ENCODE measurements at regions not wholly inside any gene's neighbourhood (a gene's known extent, or its start where the extent isn't known, plus 50 kb on each side); places are given as distances from the start of the nearest gene placed in this dataset.
A peak's percentile ranks its signal among the peaks of the same experiment; 100 is the strongest.
"Not testable (repeated sequence)": the region's sequence is repeated elsewhere in the genome, so short reads cannot be mapped to it uniquely, and the experiment has no call there.

- no peak for DNase-seq
Observed at GRCh38 chr6:153526479-153526878, 395.4 kb upstream of the RGS17 start.

DNA sequence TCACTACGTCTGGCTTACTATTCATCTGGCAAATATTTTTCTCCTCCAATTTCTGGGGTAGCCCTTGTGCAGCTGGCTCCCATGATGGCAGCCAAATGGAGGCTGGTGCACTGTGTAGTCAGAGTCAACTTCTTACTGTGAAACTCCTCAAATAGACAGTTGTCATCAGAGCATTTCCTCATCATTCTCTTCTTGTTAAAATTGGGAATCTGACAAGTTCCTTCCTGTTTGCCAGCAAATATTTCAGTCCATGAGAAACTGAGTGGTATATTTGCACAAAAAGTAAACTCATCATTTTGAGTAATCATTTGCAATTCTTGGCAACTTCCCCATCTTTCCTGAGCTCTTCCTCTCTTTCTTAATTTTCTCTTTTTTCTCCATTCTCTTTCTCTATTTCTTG, 394.9 kb upstream of the RGS17 start:
- DNase-seq = no peak

GRCh38 chr6:153523390-153523789, 392.3 kb upstream of the RGS17 start:
- DNase-seq = no peak

GRCh38 chr6:153511896-153512496, 380.9 kb upstream of the RGS17 start:
- no peak for DNase-seq

- peak; percentile 56 for DNase-seq
Observed at GRCh38 chr6:153503810-153504209, 372.7 kb upstream of the RGS17 start.

- DNase-seq = no peak
Observed at GRCh38 chr6:153493501-153493900, 362.4 kb upstream of the RGS17 start.

DNA sequence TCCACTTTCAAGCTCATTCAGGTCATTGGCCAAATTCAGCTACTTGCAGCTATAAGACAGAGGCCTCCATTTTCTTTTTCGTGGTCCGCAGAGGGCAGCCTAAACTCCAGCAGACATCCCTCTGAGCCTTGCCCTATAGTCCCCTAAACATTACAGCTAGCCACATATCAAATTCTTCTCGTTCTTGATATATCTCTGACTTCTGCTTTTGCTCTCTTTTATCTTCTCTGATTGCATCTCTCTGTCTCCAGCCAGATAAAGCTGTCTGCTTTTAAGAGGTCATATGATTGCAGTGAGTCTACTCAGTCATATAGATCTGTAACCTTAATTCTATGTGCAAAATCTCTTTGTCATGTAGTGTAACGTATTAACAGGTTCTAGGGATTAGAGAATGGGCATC, 358.4 kb upstream of the RGS17 start:
- no peak for DNase-seq

DNA sequence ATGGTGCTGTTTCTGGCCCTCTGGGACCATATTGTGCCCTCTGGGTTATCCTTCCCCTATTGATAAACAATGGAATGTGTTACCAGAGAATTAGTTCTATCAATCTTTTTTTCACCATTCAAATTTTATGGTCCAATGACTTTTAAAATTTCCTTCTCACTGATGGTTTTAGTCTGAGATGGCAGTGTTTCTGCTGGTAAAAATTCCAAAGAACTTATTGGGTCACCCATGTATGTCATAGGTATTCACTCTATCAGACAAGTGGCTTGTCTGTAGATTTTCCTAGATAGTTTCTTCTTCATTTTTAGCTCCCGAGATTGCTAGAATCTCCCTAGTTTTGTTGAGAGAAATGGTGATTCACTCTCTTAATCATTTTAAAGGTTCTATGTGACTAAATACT, 357.2 kb upstream of the RGS17 start:
- DNase-seq = no peak

GRCh38 chr6:153485072-153485471, 354.0 kb upstream of the RGS17 start:
- no peak for DNase-seq

GRCh38 chr6:153484056-153484455, 353.0 kb upstream of the RGS17 start:
- DNase-seq = no peak

GRCh38 chr6:153476243-153476642, 345.2 kb upstream of the RGS17 start:
- DNase-seq = no peak

DNA sequence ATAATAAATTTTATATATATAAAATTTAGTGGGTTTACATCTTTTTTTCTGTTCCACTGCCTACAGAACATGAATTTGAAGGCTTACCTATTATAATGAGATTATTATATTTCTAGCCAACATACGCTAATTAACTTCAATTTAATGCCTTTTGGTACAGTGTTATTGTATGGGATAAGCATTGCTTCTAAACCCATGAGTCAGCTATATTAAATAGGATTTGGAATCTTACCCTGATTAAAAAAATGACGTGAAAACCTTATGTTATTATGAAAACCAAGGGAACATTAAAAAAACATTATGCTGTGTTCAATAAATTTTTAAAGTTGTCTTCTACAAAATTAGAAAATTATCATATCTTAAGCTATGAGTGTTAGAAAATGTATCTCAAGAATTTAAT, 334.0 kb upstream of the RGS17 start:
- DNase-seq = no peak

GRCh38 chr6:153449279-153449678, 318.2 kb upstream of the RGS17 start:
- no peak for DNase-seq

- not testable (repeated sequence) for DNase-seq
Observed at GRCh38 chr6:153442749-153443148, 311.7 kb upstream of the RGS17 start.

- DNase-seq = no peak
Observed at GRCh38 chr6:153442096-153442495, 311.0 kb upstream of the RGS17 start.

GRCh38 chr6:153437193-153437592, 306.1 kb upstream of the RGS17 start:
- DNase-seq = no peak

GRCh38 chr6:153436351-153436750, 305.3 kb upstream of the RGS17 start:
- DNase-seq = no peak

DNA sequence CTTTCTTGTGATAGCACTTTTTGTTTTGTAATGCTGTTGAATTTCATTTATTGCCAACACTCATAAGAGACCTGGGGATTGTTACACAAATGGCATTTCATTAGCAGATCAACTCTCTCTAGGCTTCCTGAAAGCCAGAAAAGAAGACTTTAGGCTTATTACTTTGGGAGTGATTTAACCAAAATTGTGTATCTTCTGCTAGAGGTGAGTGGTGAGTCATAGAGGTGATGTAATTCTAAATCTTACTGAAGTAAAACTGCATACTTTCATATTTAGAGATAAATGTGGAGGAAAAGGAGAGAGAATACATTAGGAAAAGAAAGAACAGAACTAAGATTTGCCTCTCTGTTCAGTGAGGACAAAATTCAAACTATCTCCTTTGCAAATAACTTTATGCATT, 304.7 kb upstream of the RGS17 start:
- DNase-seq = no peak

GRCh38 chr6:153425536-153425935, 294.5 kb upstream of the RGS17 start:
- DNase-seq = no peak

DNA sequence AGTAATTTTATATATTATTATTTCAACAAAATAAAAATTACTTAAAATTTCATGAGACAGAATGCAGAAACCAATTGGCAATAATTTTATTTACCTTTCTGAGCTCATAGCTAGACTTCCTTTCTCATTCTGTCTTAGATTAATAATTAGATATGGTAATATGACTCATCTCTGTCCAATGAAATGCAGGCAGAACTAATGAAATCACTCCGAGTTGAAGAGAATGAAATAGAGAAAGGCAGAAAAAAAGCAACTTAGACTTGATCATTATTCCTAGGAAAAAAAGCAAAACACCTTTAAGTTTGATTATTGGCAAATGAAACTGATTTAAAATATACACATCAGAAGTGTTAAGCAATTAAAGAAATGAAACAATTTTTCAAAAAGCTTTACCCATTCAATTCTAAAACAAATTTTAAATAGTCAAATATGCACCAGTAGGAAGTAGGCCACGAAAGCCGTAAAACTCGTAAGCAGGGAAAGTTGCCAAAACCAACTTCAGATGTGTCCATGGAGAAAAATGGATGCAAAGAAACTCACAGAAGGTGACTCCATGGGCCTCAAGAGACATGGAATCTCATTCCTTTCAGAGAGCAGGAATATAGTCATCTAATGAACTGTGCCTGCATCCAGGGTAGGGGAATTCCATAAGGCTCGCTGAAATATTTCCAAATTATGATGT, 293.8 kb upstream of the RGS17 start:
- DNase-seq = no peak

DNA sequence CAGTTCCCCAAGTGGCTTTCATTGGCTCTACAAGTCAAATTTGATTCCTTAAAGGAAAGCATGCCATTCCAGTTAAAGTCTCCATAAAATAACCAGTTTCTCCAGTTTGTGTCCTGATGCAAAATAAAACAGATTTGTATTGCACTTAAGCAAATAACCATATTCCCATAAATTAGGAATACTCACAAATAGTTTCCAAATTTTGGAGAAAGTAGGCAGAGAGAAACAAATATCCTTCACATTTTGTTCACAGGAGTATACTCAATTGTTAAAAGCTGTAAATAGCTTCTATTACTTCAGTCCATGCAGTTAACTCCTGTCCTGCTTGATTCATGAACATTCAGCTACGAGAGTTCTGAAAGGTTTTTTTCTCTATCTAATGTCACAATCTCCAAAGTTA, 281.4 kb upstream of the RGS17 start:
- no peak for DNase-seq

- no peak for DNase-seq
Observed at GRCh38 chr6:153411070-153411648, 280.1 kb upstream of the RGS17 start.

DNA sequence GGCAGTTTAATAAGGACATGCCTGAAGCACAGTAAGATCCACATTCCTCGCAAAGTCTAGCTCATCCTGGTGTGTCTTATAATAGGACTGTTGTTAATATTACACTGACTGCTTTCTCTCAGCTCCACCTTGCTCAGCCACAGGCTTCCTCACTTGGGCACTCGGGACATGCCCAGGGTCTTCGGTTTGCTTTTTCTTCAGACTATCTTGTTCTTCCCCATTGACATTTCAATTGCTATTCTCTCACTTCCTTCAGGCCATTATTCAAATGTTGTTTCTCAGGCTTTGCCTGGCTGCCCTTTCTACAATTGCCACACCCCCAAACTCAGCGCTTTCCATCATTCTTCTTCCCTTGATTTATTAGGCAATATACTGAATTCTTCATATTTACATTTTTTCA, 274.8 kb upstream of the RGS17 start:
- no peak for DNase-seq

DNA sequence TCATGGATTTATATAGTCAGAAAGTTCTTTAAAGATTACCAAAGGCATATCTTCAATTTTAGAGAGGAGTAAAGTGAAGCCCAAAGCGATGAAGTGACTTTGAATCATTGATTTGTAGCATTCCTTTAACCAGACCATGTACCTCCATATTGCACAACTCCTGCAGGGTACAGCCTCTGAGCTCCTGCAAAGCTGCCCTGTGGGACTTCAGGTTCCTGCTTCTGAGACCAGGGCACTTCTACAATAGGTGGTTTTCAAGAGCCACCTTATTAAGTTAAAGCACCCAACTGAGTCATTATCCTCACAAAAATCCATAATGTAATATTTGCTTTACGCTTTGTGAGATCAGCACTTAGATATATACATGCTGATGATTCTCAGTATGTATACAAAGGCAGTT, 270.7 kb upstream of the RGS17 start:
- no peak for DNase-seq

DNA sequence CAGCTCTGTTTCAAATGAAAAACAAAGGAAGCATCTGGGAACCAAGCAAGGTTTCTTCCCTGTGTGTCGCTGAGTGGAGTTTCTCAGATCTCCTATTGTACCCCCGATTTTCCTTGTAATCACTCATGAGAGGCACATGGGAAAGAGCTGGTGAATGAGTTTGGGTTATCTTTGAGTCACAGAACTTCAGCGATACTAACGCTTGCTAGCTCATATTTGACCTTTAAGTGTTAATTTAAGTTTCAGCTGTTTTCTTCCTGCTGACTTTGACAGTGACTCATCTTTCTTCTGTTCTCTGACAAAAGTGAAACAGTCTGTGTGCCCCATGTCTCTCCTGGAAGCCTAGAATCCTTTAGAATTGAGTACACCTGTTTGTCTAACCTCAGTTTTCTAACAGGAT, 261.1 kb upstream of the RGS17 start:
- no peak for DNase-seq

All from islet precursor cell (in vitro differentiated cells).